K562 (cell line): ENCODE measurements at regions not wholly inside any gene's neighbourhood (a gene's known extent, or its start where the extent isn't known, plus 50 kb on each side); places are given as distances from the start of the nearest gene placed in this dataset.

Experiments used
- RAD21 ChIP-seq, 2 experiments: fragments of 250-450 bp in 1 of 2; fragments of 450-650 bp in 1 of 2; sonication (Bioruptor Pico) in 1 of 2; formaldehyde crosslinking in 1 of 2; IDR thresholded peaks in 1 of 2; conservative IDR thresholded peaks in 1 of 2; 2 replicates each; pipeline versions ENCODE4 v1.4.0 to v1.8.0; 2020 to 2022; ENCODE audit warnings: mild to moderate bottlenecking in 2 of 2, moderate library complexity in 1 of 2
- TCF7L2 ChIP-seq: fragments of 150-350 bp; IDR thresholded peaks from 2 replicates; pipeline ENCODE4 v1.6.1; 2016; ENCODE audit warnings: low read depth, mild to moderate bottlenecking, low read length, moderate library complexity
- TRIM28 ChIP-seq: fragments of 450-650 bp; IDR thresholded peaks from 2 replicates; pipeline ENCODE4 v1.6.1; 2017

- TF ChIP-seq TRIM28 (no peak), TCF7L2 (no peak), RAD21 (CRISPR knock-in tag; conservative IDR thresholded peaks at IDR 0.05 in 1 of 2, IDR thresholded peaks at IDR 0.05 in 1 of 2) (no peak)
Observed at GRCh38 chr9:19568946-19569345, 160.1 kb downstream of the ACER2 start.
